DMS79 (cell line): ENCODE measurements at regions not wholly inside any gene's neighbourhood (a gene's known extent, or its start where the extent isn't known, plus 50 kb on each side); places are given as distances from the start of the nearest gene placed in this dataset.
"Not testable (repeated sequence)": the region's sequence is repeated elsewhere in the genome, so short reads cannot be mapped to it uniquely, and the experiment has no call there.

ENCODE experiments used
- DNase-seq: peaks from one replicate; lab custom pipeline; 2025; lab: John Stamatoyannopoulos, UW

- no peak for DNase-seq
Observed at GRCh38 chr7:16089191-16089590, 332.1 kb downstream of the CRPPA start.

- DNase-seq = no peak
Observed at GRCh38 chr7:16086743-16087142, 334.6 kb downstream of the CRPPA start.

GRCh38 chr7:16085780-16086179 lies 335.6 kb downstream of the CRPPA start:
- DNase-seq = not testable (repeated sequence)

- no peak for DNase-seq
Observed at GRCh38 chr7:16084875-16085274, 336.5 kb downstream of the CRPPA start.

DNA sequence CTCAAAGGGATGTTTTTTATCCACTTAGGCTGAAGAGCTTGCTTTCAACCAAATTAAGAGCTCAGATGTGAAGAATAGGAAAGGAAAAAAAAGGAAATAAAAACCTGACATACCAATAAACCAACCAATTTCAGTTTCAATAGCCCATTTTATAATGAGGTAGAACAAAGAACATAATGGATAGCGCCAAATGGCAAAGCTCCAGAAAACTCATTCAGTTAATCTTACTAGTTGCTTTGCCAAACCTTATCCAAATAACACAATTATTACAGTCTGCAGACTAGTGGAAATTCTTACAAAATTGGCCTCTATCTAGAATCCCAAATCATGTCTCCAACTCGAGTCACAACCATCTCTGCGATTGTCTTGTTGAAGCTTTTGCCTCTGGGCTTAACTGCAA lies 337.0 kb downstream of the CRPPA start:
- DNase-seq = no peak

DNA sequence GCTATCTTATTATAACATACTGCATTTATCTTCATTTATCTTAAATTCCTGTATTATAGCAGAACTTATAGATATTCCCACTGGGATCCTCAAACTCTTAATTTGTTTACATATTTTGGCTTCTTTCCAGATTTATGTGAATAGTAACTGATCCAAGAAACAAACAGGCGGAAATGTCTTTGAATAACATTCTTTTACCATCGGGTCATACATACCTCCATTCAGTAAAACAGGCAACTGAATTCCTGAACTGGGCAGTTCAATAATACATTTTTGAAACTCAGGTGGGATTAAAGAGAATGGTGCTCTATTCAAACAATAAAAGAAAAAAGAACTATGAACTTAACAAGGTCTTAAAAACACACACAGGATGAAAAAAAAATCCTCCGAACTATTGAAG lies 337.4 kb downstream of the CRPPA start:
- no peak for DNase-seq

GRCh38 chr7:16080131-16080530 lies 341.2 kb downstream of the CRPPA start:
- DNase-seq = no peak

GRCh38 chr7:16079723-16080122 lies 341.6 kb downstream of the CRPPA start:
- DNase-seq = no peak

DNA sequence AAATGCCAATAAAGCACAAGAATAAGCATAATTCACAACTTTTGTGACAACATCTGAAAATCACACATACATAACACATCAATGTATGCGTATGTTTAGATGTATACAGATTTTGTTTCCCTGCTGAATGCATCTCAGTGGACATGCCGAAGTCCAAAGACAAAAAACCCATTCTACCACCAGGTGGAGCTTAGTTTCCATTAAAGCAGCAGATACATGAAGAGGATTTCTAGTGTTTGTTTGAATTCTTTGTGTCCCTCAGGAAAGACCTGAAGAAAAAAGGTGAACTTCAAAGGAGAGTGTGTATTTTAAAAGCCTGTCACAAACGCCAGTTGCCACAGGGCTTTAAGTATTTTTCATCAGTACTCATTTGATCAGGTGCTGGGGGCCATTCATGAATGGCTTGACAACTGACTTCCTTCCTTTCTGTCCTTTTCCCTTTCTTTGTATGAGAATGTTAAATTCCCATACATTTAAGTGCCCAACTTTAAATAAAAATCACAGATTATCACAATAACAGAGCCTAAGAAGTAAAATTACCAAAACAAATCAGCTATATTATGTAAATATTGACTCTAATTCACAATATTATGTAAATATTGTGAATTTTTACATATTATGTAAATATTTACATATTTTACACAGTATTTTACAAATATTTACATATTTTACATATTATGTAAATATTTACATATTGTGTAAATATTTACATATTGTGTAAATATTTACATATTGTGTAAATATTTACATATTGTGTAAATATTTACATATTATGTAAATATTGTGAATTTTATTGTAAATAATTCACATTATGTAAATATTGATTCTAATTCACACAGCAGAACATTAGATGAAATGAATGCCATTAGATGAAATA lies 343.0 kb downstream of the CRPPA start:
- no peak for DNase-seq

DNA sequence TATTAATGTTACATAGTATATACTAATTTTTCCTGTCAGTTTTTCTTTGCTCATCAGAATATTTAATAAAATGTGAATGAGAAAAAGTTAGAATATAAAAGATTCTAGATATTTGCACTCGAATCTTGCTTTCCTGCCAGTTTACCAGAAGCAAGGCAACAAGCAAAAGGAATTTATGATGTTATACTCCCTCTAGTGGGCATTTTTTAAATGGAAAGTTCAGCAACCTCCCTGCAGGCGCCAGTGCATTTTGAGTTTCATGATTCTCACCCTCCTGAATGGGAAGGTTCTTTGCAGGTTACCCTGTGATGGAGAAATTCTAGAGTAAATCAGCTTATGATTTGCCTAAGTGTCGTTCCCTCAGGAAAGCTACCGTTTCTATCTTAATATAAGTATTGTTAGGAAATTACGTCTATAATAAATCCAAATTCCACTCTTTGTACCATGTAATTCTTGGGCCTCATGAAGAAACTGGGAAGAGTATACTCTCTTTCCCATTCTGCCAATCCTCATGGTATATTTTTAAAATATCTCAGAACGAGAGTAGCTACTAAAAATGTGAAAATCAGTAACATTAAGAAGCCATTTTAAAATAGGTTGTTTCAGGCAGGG lies 350.0 kb downstream of the CRPPA start:
- no peak for DNase-seq

DNA sequence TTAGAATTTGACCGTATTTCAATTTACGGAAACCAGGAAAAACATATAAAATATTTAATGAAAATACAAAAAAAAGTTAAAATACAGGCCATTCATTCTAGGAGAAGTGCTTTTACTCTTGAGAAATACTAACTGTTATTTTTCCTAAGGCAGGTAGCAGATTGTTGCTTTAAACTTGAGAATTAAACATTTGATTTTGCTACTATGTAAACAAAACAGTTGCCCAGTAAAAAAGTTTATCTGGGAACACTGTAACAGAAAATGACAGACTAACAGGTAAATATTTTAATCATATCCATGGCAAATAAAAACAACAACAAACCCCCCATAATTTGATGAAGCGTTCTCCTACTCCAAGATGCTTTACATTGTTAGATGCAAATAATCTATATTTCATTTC lies 350.5 kb downstream of the CRPPA start:
- DNase-seq = no peak

GRCh38 chr7:16069998-16070397 lies 351.3 kb downstream of the CRPPA start:
- no peak for DNase-seq

- no peak for DNase-seq
Observed at GRCh38 chr7:16068183-16068582, 353.2 kb downstream of the CRPPA start.

DNA sequence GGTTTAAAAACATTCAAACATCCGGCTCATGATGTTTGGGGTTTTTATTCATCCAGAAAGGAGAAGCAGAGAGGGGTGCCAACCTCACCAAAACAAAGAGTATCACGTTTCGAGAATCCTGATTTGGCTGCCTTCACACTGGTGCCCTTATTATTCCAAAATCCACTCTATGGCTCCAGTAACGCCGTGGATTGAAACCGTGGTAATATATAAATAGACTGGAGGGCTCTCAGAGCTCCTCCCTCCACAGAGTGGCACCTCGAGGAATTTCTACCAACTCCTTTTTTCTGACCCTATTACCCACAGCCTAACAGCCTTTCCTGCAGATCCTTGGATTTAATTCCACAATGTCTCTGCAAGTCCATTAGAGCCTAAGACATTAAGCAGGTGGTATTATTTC lies 353.6 kb downstream of the CRPPA start:
- DNase-seq = no peak

GRCh38 chr7:16066805-16067459 lies 354.4 kb downstream of the CRPPA start:
- no peak for DNase-seq

DNA sequence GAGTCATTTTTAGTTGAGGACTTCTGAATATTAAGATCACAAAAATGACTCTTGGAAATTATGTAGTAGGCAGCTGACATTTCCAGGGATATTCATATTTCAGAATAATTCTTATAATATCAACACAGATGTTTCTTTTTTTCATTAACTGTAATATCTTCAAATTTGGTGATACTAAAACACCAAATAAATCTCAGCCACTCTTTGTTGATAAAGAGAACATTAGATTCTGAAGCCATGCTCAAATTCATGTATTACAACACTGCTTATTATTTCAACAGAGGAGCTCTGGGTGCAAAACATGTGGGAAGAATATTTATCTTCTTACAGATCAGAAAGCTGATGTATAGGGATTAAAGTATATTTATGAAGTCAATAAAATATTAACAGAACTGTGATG lies 355.4 kb downstream of the CRPPA start:
- DNase-seq = no peak

- no peak for DNase-seq
Observed at GRCh38 chr7:16063716-16064675, 357.3 kb downstream of the CRPPA start.

- no peak for DNase-seq
Observed at GRCh38 chr7:16063221-16063620, 358.1 kb downstream of the CRPPA start.

GRCh38 chr7:16062269-16062668 lies 359.1 kb downstream of the CRPPA start:
- no peak for DNase-seq

DNA sequence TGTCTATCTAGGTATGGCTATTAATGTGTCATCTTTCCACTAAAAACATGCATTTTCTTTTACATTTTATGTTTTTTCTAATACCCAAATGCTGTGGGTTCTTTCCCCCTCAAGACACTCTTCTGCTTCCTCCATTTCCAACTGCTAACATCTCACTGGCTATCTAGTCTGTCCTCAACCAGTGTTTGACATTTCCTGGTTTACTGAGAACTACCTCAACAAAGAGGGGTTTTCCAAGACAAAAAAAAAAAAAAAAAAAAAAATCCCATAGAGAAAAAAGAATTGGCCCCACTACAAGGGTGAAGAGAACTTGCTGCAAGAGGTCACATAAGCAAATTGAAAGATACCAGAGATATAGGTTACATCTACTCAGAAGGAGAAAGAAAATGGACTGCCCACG lies 359.7 kb downstream of the CRPPA start:
- DNase-seq = no peak

GRCh38 chr7:16061011-16061410 lies 360.3 kb downstream of the CRPPA start:
- DNase-seq = no peak

DNA sequence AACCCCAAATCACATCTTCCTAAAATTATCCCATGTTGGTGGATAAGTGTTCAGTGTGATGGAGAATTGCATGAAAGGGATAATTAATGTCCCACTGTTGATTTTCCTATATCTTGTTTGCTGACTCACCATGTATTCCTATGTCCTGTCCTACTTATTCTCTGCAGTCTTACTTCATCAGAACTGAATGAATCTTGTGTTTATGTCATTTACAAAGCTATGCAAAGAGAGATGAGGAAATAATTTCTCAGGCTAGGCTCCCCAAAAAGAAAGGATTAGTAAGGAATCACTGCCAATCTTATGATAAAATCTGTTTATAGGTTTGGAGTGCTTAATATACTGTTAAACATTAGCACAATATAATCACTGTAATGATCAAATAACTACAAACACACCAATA lies 360.8 kb downstream of the CRPPA start:
- DNase-seq = no peak
